ENCODE measurements at regions not wholly inside any gene's neighbourhood (a gene's known extent, or its start where the extent isn't known, plus 50 kb on each side); places are given as distances from the start of the nearest gene placed in this dataset.
"Not testable (repeated sequence)": the region's sequence is repeated elsewhere in the genome, so short reads cannot be mapped to it uniquely, and the experiment has no call there.

DNA sequence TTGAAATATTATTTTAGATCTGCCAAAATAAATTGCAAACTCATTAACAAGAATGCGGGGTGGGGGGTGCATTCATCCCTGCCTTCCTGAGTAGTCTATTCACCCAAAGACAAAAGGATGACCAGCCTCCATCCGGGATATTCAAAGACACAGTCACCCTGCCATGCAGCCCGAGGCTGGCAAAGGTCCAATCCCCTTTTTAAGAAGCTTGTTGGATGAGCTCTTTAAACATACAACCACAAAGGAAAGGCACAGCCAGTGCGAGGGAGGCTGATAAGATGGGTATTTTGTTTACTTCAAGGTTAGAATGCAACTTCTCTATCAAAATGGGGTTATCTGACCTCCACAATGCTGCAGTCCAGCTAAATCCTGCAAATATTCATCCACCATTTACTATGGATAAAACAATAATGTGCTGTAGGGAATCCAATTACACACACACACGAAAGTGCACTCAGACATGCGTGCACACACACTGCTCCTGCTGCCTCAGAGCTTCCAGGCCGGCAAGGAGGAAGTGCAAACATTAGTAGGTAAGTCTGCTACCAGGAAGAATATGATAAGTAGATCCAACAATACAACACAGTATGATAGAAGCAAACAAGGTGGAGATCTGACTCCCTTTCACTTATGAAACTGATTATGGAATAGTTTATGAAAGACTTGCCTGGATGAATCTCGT, 133.6 kb downstream of the CCDC74A start:
- not testable (repeated sequence) for DNase-seq (ENCODE audit: insufficient read length, low spot score); FAIRE-seq
- 0 out of 2 replicates have a peak, but pooled peaks have one; percentile 6 for TF ChIP-seq SPI1 (IDR thresholded peaks at IDR 0.05; ENCODE audit: low read depth, low read length)

DNA sequence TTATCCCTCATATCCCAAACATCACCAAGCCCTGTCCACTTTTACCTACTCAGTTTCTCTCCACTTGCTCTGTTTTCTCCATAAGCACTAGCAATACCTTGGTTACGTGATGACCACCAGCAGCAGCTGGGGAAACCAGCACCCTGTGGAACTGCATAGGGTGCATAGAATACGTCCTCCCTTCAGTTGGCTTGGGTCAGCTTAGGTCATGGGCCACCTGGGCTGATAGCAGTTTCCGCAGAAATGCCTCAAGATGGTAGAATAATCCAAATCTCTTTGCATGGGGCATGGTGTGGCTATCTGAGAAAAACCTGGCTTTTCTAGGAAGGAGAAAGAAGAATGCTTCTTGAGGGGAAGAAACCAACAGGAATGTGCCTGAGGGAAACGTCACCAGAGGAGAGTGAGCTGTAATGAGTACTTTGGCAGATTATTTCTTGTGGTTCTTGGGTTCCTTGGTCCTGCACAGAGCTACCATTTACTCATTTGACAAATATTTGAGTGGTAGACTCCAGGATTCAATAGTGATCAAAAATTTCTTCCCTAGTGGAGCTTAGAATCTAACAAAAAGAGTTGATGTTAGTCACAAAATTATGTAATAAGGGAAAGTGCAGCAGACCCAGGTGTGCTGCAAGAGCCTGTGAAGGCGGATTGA, 134.3 kb downstream of the CCDC74A start:
- not testable (repeated sequence) for FAIRE-seq

DNA sequence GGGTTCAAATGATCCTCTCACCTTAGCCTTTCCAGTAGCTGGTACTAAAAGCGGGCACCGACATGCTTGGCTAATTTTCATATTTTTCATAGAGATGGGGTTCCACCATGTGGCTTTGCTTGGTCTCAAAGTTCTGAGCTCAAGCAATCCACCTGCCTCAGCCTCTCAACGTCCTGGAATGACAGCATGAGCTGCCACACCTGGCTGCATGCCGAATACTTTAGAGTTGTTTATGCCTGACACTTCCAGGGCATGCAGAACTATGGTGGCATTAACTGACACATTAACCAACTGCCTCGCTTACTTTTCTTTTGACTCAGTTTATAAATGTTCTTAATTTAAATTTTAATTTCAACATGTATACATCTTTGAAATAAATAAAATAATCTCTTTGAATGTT, 135.8 kb downstream of the CCDC74A start:
- FAIRE-seq; DNase-seq (ENCODE audit: insufficient read length, low spot score): not testable (repeated sequence)

More for the DNA sequence above, 134.3 kb downstream of the CCDC74A start:
- DNase-seq (ENCODE audit: insufficient read length, low spot score): not testable (repeated sequence)

DNA sequence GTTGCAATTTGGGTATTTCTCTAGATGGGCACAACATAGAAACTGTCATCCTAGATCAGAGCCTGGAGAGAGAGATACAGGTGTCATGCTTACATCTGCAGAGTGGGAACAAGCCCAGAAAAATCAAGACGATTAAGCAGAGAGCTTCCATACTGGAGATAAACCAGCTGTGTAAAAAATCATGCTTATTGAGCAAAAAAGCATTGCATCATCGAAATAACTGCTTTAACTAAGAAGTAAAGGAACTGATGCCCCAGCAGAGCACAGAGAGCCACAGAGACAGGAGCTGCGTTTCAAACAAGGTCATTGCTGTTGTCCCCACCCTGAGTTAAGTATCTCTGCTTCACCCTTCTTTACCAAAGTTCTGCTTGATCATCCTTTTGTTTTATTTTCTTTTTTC, 138.0 kb downstream of the CCDC74A start:
- not testable (repeated sequence) for DNase-seq (ENCODE audit: insufficient read length, low spot score); FAIRE-seq

DNA sequence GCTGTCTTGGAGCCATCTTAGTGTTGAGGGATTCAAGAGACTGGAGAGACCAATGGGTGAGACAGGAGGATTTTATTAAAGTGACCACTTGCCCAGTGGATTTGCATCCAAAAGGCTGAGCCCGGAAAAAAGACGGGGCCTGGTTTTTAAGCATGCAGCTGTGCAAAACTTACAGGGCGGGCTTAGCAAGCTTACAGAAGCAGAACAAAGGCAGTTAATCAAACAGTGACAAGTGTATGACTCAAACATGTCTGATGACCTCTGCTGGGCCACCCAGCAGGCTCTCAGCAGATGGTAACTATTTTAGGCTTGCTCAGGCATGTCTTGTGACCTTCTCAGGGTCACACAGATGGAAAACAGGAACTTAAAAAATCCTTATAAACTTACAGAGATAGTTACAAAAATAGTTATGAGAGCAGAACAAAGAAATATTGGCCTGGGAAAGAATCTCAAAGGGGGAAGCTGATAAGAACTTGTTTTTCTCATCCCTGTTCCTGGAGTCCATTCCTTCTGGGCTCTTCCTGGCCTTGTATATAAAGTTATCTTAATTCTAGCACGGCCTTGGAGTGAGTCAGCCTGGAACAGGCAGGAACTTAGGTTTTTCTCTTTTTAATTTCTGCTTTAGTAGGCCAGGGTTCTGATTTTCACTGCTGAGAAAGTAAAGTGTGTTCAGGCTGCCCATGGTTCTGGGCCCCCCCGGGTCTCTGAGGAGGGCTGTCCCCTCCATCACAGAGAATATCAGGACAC, 141.3 kb downstream of the CCDC74A start:
- peak; percentile 15 for TF ChIP-seq PAX5 (IDR thresholded peaks at IDR 0.05; ENCODE audit: insufficient read depth, low read length, severe bottlenecking)
- not testable (repeated sequence) for FAIRE-seq; DNase-seq (ENCODE audit: insufficient read length, low spot score)

DNA sequence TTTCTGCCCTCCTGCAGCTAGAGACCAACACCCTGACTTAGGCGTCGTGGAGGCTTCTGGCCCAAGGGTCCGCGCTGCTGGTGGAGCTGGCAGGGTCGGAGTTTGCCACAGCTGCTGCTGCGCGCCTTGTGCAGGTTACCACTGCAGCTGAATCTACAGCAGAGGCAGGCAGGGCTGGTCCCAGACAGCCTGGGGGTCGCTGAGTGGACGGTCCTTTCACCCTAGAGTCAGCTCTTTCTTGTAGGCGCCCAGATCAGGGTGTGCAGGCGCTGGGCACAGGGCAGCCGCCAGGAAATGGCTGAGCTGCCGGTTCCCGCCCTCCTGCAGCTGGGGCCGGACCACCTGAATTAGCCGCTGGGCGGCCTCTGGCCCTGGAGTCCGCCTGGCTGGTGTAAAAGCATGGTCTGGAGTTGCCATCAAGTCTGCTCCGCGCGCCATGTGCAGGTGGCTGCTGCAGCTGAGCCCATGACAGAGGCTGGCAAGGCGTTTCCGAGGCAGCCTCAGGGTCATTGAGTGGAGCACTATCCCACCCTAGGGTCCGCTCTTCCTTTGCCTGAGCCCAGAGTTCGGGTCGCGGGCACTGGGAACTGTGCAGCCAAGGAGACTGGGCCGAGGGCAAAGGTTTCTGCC, 144.3 kb downstream of the CCDC74A start:
- DNase-seq (ENCODE audit: insufficient read length, low spot score): not testable (repeated sequence)

DNA sequence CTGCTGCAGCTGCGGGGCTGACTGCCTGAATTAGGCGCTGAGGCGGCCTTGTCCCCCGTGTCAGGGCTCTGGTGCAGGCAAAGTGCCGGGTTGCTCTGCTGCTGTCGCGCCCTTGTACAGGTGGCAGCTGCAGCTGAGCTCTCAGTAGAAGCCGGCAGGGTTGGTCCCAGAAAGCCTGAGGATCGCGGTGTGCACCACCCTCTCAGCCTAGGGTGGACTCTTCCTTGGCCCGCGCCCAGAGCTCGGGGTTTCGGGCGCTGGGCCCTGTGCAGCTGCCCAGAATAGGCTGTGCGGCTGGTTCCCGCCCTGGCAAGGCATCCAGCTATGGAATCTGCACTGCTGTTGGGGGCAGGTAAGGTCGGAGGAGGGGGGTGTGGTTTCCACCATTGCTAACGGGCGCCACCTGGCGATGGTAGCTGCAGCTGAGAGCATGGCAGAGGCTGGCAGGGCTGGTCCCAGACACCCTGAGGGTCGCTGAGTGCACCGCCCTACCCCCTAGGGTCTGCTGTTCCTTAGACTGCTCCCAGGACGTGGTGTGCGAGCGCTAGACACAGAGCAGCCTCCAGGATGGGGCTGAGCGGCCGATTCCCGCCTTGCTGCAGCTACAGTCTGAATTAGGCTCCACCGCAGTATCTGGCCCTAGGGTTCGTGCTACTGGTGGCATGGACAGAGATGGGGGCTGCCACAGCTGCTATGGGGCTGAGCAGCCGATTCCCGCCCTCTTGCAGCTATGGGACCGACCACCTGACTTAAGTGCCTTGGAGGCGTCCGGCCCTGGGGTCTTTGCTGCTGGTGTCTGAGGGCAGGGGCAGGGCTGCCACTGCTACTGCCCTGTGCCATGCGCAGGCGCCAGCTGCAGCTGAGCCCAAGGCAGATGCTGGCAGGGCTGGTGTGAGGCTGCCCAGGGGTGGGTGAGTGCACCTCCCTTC, 145.0 kb downstream of the CCDC74A start:
- not testable (repeated sequence) for DNase-seq (ENCODE audit: insufficient read length, low spot score); FAIRE-seq

More for the DNA sequence above, 144.3 kb downstream of the CCDC74A start:
- FAIRE-seq: not testable (repeated sequence)

DNA sequence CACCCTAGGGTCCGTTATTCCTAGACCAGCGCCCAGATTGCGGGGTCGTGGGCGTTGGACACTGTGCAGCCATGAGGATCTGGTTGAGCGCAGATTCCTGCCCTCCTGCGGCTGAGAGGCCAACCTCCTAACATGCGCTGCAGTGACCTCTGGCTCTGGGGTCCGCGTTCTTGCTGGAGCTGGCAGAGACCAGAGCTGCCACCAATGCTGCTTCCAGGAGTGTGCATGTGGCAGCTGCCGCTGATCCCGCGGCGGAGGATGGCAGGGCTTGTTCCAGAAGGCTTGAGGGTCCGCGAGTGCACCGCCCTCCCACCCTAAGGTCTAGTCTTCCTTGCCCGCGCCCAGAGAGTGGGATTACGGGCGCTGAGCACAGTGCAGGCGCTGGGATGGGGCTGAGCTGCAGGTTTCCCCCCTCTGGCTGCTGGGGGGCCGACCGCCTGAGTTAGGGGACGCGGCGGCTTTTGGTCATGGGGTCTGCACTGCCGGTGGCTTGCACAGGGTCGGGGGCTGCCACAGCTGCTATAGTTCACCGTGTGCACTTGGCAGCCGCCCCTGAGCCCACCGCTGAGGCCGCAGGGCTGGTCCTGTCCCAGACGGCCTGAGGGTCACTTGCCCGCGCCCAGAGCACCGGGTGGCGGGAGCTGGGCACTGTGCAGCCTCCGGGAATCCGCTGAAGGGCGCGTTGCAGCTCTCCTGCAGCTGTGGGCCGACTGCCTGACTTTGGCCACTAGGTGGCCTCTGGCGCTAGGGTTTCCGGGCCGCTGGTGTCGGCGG, 145.9 kb downstream of the CCDC74A start:
- FAIRE-seq: no peak
- peak; percentile 52 for DNase-seq (ENCODE audit: insufficient read length, low spot score)

DNA sequence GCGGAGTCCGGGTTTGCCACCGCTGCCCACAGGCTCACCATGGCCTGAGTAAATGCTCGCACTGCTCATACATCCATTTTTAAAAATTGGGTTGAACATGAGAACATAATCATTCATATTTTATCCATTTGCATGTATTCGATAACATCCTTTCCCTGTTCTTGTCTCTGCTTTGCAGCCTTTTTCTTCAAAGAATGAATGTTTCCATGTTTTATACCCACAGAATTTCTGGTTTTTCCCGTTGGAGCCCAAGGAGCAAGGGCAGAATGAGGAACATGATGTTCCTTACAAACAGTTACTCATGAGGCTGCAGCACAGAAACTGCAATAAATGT, 146.5 kb downstream of the CCDC74A start:
- FAIRE-seq: no peak
- TF ChIP-seq POLR2AphosphoS5 (IDR thresholded peaks at IDR 0.05; ENCODE audit: low read depth, low read length) (no peak), PAX5 (IDR thresholded peaks at IDR 0.05; ENCODE audit: insufficient read depth, low read length, severe bottlenecking) (no peak), TAF1 (IDR thresholded peaks at IDR 0.05; ENCODE audit: low read depth, low read length) (no peak), POU2F2 (IDR thresholded peaks at IDR 0.05; ENCODE audit: low read depth, low read length) (no peak), POLR2A (IDR thresholded peaks at IDR 0.05; ENCODE audit: low read depth, low read length) (no peak), SPI1 (IDR thresholded peaks at IDR 0.05; ENCODE audit: low read depth, low read length) (no peak)
- DNase-seq (ENCODE audit: insufficient read length, low spot score): no peak

More for the DNA sequence above, 145.9 kb downstream of the CCDC74A start:
- TF ChIP-seq PAX5 (IDR thresholded peaks at IDR 0.05; ENCODE audit: insufficient read depth, low read length, severe bottlenecking): peak; percentile 60
- no peak for TF ChIP-seq POLR2A (IDR thresholded peaks at IDR 0.05; ENCODE audit: low read depth, low read length)

DNA sequence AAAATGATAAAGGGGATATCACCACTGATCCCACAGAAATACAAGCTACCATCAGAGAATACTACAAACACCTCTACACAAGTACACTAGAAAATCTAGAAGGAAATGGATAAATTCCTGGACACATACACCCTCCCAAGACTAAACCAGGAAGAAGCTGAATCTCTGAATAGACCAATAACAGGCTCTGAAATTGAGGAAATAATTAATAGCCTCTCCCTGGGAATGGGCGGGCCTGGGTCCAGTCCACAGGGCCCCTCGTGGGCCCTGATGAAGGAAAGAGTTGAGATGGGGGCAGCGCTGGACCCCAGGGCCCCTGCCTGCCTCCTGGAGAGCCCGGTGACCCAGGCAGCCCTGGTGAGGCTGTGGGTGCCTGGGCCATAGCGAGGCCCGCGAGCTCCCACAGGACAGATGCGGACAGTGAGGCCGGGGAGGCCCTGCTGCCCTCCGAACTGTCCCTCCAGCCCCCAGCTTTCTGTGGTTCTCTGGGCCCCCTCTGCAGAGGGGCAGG, 154.0 kb downstream of the CCDC74A start:
- not testable (repeated sequence) for DNase-seq (ENCODE audit: insufficient read length, low spot score); FAIRE-seq
